ENCODE measurements at regions not wholly inside any gene's neighbourhood (a gene's known extent, or its start where the extent isn't known, plus 50 kb on each side); places are given as distances from the start of the nearest gene placed in this dataset.
"Not testable (repeated sequence)": the region's sequence is repeated elsewhere in the genome, so short reads cannot be mapped to it uniquely, and the experiment has no call there.

GRCh38 chr5:6273090-6273735 is 105.1 kb downstream of the MED10 start:
- DNase-seq = no peak

GRCh38 chr5:6269925-6270324 is 108.4 kb downstream of the MED10 start:
- DNase-seq = no peak

DNA sequence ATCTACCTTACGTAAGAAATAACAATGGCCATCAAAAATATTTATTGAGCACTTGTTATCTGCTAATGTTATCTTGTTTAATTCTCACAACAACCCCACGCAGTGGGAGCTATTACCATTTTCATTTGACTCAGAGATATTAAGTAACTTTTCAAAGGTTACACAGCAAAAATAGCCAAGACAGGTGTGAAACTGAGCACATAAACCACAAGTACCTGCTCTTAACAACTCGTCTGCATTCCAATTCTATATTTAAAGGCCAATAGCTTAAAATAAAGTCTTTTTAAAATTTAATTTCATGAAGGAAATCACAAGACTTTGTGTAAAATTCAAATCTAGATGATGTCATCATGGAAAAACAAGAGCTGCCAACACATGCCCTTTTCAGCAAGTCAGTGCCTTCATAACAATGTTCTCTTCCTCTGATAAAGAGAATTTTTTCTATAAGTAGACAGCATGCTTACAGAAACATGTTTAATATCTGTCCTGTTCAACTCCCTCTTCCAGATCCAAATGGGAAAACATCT is 111.6 kb downstream of the MED10 start:
- DNase-seq = no peak

DNA sequence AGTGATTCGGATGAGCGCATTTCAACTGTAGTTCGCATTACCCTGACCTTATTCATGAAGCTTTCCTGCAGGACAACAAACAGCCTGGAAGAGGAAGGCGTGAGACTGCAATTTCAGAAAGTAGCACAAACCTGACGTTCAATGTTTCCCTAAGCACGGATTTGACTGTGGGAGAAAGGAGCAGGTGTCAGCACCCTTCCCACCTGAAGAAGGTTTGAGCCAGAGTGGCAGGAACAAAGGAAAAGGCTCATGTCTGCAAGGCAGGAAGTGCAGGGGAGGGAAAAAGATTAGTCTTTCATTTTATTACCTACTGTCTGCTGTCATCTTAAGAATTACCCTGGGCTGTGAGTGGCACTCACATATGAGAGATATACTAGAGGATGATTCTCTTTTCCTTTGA is 114.0 kb downstream of the MED10 start:
- DNase-seq = no peak

GRCh38 chr5:6262651-6263363 is 115.5 kb downstream of the MED10 start:
- no peak for DNase-seq

DNA sequence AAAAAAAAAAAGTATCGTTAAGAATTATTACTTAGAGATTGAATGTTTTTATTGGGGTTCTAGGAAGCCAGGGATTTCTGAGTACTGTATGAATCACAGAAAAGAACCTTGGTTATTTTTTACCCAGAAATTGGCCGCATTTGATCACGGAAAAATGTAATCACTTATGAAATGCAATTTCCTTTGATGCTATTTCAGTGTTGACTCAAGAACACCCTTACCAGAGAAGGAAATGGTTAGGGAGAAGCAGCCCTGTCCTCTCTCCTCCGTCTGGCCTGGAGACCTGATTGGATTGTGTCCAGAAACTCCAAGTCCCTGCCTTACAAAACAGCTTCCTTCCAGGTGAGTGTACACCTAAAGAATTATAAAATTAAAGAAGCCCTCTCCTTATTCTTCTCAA is 116.7 kb downstream of the MED10 start:
- no peak for DNase-seq

- DNase-seq = no peak
These were observed 117.1 kb downstream of the MED10 start for GRCh38 chr5:6261256-6261655.

GRCh38 chr5:6260846-6261245 is 117.5 kb downstream of the MED10 start:
- no peak for DNase-seq

DNA sequence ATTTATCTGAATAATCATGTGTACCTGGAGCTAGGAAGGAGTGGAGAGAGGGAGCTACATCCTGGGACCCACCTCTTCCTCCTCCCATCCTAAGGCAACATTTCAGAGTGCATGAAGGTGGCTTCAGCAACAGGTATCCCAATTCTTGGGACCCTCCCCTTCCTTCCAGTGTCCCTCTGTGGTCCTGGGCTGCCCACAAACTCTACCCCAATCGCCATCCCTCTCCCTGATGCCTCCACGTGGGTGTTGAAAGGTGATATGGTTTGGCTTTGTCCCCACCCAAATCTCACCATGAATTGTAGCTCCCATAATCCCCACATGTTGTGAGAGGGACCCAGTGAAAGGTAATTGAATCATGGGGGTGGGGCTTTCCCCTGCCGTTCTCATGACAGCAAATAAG is 121.4 kb downstream of the MED10 start:
- no peak for DNase-seq

- no peak for DNase-seq
These were observed 122.4 kb downstream of the MED10 start for GRCh38 chr5:6255956-6256355.

- DNase-seq = no peak
These were observed 124.5 kb downstream of the MED10 start for GRCh38 chr5:6253846-6254245.

DNA sequence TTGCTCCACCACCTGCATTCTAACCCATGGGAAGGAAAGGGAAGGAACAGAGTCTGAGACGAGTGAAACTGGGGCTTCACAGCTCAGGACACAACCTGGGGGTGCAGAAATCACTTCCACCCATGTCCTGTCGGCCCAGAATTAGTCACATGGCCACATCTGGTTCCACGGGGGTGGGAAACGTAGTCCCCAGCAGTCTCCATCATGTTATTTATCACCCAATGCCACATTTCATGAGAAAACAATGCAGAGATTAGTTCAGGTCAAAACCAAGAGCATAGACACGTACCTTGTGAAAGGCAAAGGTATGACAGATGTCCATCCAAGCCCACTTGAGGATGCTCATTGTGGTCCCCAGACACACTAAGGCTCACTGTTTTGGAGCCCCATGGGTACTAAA is 125.1 kb downstream of the MED10 start:
- DNase-seq = no peak

DNA sequence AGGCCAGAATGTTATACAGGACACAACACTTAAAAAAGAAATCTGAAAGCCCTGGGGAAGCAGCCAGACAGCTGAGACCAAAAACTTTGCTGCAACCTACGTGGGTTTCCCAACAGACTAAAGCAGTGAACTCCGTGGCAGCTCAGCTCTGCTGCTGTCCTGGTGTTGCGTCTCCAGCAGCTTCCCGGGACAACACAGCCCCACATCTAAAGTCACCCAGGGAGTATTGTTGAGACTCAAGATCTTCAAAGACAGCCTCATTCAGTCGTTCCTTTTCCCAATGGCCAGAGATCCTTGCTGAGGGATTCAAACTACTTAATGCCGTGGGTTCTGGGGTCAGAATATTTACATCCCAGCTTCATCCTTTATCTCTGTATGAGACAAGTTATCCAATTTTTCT is 125.8 kb downstream of the MED10 start:
- no peak for DNase-seq

- no peak for DNase-seq
These were observed 126.7 kb downstream of the MED10 start for GRCh38 chr5:6251565-6252102.

DNA sequence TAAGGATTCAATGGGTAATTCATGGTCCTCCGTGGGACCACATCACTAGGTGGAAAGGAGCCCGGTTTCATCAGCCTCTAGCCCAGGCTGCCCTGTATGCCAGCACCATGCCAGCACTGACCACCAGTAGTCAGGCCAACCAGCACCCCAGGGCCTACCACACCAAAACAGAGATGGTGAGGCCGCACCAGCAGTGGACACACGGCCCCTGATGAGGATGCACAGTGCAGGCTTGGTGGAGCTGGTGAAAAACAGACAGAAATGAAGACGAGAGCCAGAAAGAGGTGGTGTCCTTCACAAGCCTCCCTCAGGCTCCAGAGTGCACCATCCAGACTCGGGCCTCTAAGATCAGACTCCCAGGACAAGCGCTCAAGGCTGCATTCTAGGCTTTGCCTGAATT is 128.2 kb downstream of the MED10 start:
- DNase-seq = no peak

DNA sequence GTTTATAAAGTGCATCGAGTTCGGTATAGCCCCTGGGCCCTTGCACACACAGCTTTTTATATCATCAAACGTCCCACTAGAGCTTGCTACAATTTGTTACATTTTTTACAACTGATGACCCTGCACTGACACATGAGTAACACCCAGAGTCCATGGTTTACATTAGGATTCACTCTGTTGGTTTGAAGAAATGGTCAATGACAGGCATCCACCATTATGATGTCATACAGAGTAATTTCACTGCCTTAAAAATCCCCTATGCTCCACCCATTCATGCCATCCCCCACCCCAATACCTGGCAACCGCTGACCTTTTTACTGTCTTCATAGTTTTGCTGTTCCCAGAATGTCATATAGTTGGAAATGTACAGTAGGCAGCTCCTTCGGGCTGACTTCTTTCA is 130.2 kb downstream of the MED10 start:
- no peak for DNase-seq

DNA sequence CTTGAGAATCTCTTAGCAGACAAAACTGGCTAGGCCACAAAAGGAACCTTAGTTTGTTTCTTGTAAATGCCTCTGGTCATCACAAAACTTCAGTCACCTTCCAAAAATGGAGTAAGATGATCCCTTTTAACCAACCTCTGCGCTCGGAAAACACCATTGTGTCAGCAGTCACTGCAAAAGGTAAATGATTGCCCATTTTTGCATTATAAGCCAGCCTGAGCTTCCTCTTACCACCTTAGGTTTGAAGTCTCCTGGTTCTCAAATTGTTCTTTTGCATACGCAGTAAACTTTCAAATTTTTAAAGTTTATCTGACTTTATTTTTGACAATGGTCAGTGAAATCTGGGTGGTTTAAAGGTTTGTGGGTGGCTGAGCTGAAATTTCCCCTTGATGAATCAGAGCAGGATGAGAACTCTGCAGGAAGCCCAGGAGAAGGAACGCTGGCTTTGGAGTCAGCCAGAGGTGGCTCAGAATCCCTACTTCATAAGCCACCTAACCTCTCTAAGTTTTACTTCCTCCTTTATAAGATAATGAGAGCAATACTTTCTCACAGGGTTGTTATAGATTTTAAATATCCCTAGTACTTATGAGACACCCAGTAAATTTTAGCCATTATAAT is 131.4 kb downstream of the MED10 start:
- no peak for DNase-seq

DNA sequence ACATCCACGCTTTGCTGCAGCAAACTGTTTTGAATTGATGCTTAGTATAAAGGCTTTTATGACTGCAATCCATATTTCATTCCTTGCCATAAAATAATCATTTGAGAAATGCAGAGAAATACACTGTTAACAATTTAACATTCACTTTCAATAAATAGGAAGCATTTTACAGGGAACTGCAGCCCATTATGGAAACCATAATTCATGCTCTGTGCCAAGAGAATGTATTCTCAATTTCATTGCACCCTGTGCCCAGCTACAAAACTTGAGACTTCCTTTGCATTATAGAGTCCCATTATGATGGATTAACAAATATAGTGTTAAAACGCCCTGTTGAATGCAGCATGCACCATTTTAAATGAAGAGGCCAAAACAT is 134.0 kb downstream of the MED10 start:
- no peak for DNase-seq

DNA sequence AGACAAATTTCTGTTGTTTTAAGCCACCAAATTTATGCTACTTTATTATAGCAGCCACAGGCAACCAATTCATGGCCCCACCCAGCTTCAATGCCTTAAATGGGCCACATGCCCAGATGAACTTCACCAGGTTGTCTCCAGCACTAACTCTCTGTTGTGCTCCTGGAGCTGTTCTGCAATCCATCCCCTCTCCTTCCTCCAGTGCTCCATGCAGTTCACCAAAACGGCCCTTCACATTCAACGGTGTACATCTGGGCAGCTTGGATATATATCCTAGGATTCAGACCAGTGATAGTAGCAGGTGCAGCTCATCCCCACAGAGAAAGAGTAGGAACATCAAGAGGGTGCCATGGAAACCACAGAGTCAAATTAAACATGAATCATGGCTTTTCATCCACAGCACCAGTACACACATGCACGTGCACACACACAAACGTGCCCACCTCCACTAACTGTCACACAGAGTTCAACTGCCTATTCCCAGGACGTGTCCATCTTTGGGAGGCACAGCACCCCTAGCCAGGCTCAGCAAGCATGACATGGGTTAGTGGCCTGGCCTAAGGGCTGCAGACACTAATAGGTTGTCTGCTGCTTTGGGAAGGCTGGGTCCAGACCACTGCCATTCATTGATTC is 134.5 kb downstream of the MED10 start:
- no peak for DNase-seq

- not testable (repeated sequence) for DNase-seq
These were observed 137.3 kb downstream of the MED10 start for GRCh38 chr5:6241056-6241455.

GRCh38 chr5:6236858-6237481 is 141.4 kb downstream of the MED10 start:
- DNase-seq = no peak

DNA sequence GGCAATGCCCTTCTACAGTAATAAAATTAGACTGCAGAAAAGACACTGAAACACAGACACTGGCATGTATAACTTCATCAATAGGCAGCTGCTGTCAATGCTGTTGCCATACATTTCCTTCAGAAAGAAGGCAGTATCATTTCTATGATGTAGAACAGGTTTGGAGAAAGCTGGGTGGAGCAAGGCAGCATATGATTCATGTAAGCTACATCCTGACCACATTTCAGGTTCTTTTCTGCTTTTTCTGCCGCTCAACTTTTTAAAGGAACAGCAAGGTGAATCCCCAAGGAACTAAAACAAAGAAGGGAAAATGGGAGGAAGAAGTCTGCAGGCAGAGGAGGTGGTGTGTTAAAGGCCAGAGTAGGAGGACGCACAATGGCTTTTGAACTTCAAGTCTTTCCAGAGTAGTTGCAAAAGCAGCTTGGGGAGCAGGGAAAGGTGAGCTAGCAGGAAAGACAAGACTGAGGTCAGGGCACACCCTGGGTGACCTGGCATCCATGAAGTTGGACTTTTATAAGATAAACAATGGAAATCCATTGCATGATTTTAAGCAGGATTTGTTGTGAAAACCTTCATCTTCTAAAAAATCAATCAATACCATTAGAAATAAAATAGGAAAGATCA is 142.1 kb downstream of the MED10 start:
- DNase-seq = no peak

DNA sequence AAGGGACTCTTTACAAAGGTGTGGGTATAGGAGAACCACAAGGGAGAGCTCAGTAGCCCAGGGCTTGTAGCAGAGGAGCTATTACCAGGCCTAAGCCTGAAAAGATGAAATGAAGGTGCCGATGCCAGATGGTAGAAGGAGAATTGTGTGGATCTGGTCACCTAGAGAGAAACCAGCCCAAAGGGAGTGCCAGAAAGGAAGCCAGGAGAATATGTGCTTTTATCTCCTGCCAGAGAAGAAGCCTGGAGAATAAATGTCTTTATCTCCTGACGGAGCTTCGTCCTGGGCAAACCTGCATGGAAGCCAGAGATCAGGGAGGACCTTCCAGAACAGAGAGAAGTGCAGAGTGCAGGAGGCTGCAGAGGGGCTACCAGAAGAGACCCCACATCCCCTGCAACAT is 142.6 kb downstream of the MED10 start:
- DNase-seq = no peak
